GM12878 (cell line): ENCODE measurements at regions not wholly inside any gene's neighbourhood (a gene's known extent, or its start where the extent isn't known, plus 50 kb on each side); places are given as distances from the start of the nearest gene placed in this dataset.

ENCODE experiments used
- ATAC-seq: fragments of 200-7000 bp; cut with Tn5 transposase; 3 replicates; pipeline ENCODE4 v1.9.1; 2020; ENCODE audit warnings: mild to moderate bottlenecking, moderate library complexity
- BruUV-seq: library from RNA; stranded (reverse); fragments of 400-500 nt; replicated peaks from 2 replicates; lab custom pipeline; 2021; lab: Mats Ljungman, UMichigan
- CTCF ChIA-PET: fragments of 300-600 bp; sonication (Branson Sonifier 250); formaldehyde crosslinking; extraction: SDS; loops from one replicate; lab custom pipeline; 2021; ENCODE audit warnings: inconsistent platforms; lab: Yijun Ruan, JAX
- POLR2A ChIA-PET: fragments of 350-600 bp; formaldehyde crosslinking; extraction: SDS; loops from one replicate; lab custom pipeline; 2021; ENCODE audit warnings: inconsistent platforms; lab: Charles Lee
- RAD21 ChIA-PET: fragments of 300-600 bp; sonication (Branson Sonifier 250); formaldehyde crosslinking; loops from one replicate; lab custom pipeline; 2023; ENCODE audit warnings: antibody characterized with exemption; ENCODE audit not compliant: unreplicated experiment; lab: Charles Lee
- SMC1A ChIA-PET: fragments of 300-600 bp; sonication (Branson Sonifier 250); formaldehyde crosslinking; loops from one replicate; lab custom pipeline; 2023; ENCODE audit not compliant: unreplicated experiment, uncharacterized antibody; lab: Charles Lee
- DNase-seq: peaks from one replicate; pipeline ENCODE4 v3.0.0-alpha.2; 2011; ENCODE audit warnings: low read depth, low spot score
- FAIRE-seq: peaks from 3 replicates; lab custom pipeline; 2011; peaks lifted over from hg19 to GRCh38; lab: Jason Lieb, UNC
- H2AFZ ChIP-seq: 2 replicates; pipeline ENCODE4 v1.6.0; 2011; ENCODE audit warnings: low read depth, low read length, control low read depth; ENCODE audit not compliant: control insufficient read depth
- H3K27ac ChIP-seq: 2 replicates; pipeline ENCODE4 v1.5.1; 2011; ENCODE audit warnings: control low read depth; ENCODE audit not compliant: control insufficient read depth, insufficient read depth
- H3K27me3 ChIP-seq, 2 experiments: replicated peaks in 1 of 2; 2 replicates each; pipeline versions ENCODE4 v1.6.0 to v1.6.1; 2011; ENCODE audit warnings: low read length in 1 of 2; ENCODE audit not compliant: control insufficient read depth in 2 of 2, insufficient read depth in 2 of 2
- H3K36me3 ChIP-seq, 2 experiments: 2 replicates each; pipeline ENCODE4 v1.5.1; 2011; ENCODE audit warnings: low read length in 1 of 2; ENCODE audit not compliant: control insufficient read depth in 2 of 2, insufficient read depth in 2 of 2
- H3K4me1 ChIP-seq: 2 replicates; pipeline ENCODE4 v1.6.1; 2011; ENCODE audit warnings: mild to moderate bottlenecking, low read length, moderate library complexity, mixed read lengths; ENCODE audit not compliant: control insufficient read depth, insufficient read depth
- H3K4me2 ChIP-seq: 2 replicates; pipeline ENCODE4 v1.6.0; 2011; ENCODE audit warnings: control low read depth; ENCODE audit not compliant: control insufficient read depth, insufficient read depth
- H3K4me3 ChIP-seq: fragments of 200-600 bp; sonication (generic); 2 replicates; pipeline ENCODE4 v1.5.1; 2016
- H3K79me2 ChIP-seq: 2 replicates; pipeline ENCODE4 v1.6.0; 2011; ENCODE audit warnings: low read length; ENCODE audit not compliant: control insufficient read depth, insufficient read depth
- H3K9ac ChIP-seq: 2 replicates; pipeline ENCODE4 v1.8.0; 2011; ENCODE audit warnings: low read length, control low read depth, mixed read lengths; ENCODE audit not compliant: control insufficient read depth, insufficient read depth
- H3K9me3 ChIP-seq: replicated peaks from 3 replicates; pipeline ENCODE4 v1.5.1; 2011; ENCODE audit warnings: mild to moderate bottlenecking, low read length; ENCODE audit not compliant: control insufficient read depth, insufficient read depth
- H4K20me1 ChIP-seq: 2 replicates; pipeline ENCODE4 v1.6.0; 2011; ENCODE audit not compliant: control insufficient read depth, insufficient read depth
- BACH1 ChIP-seq: fragments of 450-650 bp; IDR thresholded peaks from 2 replicates; pipeline ENCODE4 v1.6.1; 2017; ENCODE audit warnings: mild to moderate bottlenecking, borderline replicate concordance
- CHD1 ChIP-seq: IDR thresholded peaks from 2 replicates; pipeline ENCODE4 v1.6.1; 2012; ENCODE audit warnings: low read depth, low read length, improper control_type of control experiment
- CREM ChIP-seq: IDR thresholded peaks from 2 replicates; pipeline ENCODE4 v1.6.1; 2014; ENCODE audit warnings: antibody characterized with exemption, low read depth
- MTA2 ChIP-seq: fragments of 450-650 bp; IDR thresholded peaks from 2 replicates; pipeline ENCODE4 v1.6.1; 2016; ENCODE audit warnings: low read depth, mild to moderate bottlenecking, moderate library complexity
- NFXL1 ChIP-seq: fragments of 450-650 bp; IDR thresholded peaks from 2 replicates; pipeline ENCODE4 v1.6.1; 2017; ENCODE audit warnings: antibody characterized with exemption, mild to moderate bottlenecking, borderline replicate concordance
- SREBF2 ChIP-seq: IDR thresholded peaks from 2 replicates; pipeline ENCODE4 v1.6.1; 2012; ENCODE audit warnings: mild to moderate bottlenecking, low read length
- TCF3 ChIP-seq: IDR thresholded peaks from 2 replicates; pipeline ENCODE4 v1.6.1; 2012; ENCODE audit warnings: low read depth, mild to moderate bottlenecking, low read length, borderline replicate concordance; ENCODE audit not compliant: insufficient read depth
- YY1 ChIP-seq: IDR thresholded peaks from 2 replicates; pipeline ENCODE4 v1.6.1; 2011; ENCODE audit warnings: low read depth, mild to moderate bottlenecking, low read length
- ZNF384 ChIP-seq: IDR thresholded peaks from 2 replicates; pipeline ENCODE4 v1.6.1; 2012; ENCODE audit warnings: low read depth, mild to moderate bottlenecking, low read length, improper control_type of control experiment, borderline replicate concordance
- WGBS: methylation state at CpG from one replicate; pipeline ENCODE4 v1.1.6; 2016; ENCODE audit warnings: low lambda C conversion rate; ENCODE audit not compliant: insufficient replicate concordance, insufficient coverage; ENCODE audit errors: missing lambda C conversion rate; 5-methylcytosine and 5-hydroxymethylcytosine counted together
- in situ Hi-C: fragments of 300-500 bp; cut with MboI; formaldehyde crosslinking; loops from 9 replicates; pipeline ENCODE4 v1.14.3; 2018; ENCODE audit warnings: mixed read lengths
- intact Hi-C: fragments of 100-400 bp; cut with micrococcal nuclease; formaldehyde crosslinking; loops from one replicate; pipeline ENCODE4 v1.14.2; 2022; ENCODE audit not compliant: unreplicated experiment
- TF ChIP-seq, protein P1 (sequence below): IDR thresholded peaks from 2 replicates; pipeline ENCODE4 v1.6.1; 2012; ENCODE audit warnings: mild to moderate bottlenecking, low read depth, low read length
- TF ChIP-seq, protein P2 (sequence below): fragments of 450-650 bp; IDR thresholded peaks from 2 replicates; pipeline ENCODE4 v1.6.1; 2017; ENCODE audit warnings: mild to moderate bottlenecking, low read depth, inconsistent platforms; ENCODE audit not compliant: poor library complexity, severe bottlenecking
- TF ChIP-seq, protein P3 (sequence below): fragments of 450-650 bp; formaldehyde crosslinking; IDR thresholded peaks from 2 replicates; pipeline ENCODE4 v1.5.0; 2022; ENCODE audit warnings: mild to moderate bottlenecking, missing genetic modification characterization

DNA sequence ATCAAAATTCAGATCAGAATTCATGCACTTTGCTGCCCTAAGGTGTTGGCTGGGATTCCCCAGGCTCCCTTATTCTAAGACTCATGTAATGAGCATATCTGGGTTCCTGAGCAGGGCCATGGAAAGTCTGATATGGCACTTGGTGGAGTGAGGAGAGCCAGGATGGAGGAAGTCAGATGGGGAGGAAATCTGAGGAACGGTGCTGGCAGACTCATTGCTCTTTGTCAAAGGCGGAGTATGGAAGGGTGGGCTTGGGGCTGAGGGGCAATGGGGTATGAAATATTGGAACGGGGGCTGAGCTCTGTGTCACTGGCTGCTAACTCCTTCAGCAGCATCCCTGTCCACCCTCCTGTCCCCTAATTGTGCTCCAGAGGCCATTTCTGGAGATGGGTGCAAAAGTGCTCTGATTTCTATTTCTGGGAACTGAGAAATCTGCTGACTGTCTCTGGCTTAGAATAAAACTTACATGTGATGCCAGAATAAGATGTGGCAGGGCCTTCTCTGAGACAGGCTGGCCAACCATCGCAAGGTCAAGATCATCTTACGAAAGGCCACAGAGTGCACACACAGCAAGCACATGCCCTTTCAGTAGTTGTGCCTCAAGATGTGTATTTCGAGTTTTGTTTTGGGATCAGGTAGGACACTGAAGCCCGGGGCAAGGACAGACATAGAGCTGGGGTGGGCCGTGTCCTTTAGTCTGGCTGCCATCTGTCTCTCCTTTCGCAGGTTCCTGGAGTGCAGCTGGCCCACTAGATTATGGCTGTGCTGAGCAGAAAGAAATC is 480.0 kb upstream of the HS6ST1 start:
- ATAC-seq, result peak; percentile 28; the same call in 2 of the 3 replicates
- H3K4me3 ChIP-seq, result no peak overlapping the region
- in situ Hi-C loops, result no loop called here
- CTCF ChIA-PET, result no interaction called here
- RAD21 ChIA-PET, result no interaction called here
- POLR2A ChIA-PET, result no interaction called here
- DNase-seq, result no peak
- no peaks in the 10 kb centered on the region for H4K20me1 ChIP-seq
- H3K27me3 ChIP-seq, result no peaks in the 10 kb centered on the region; a peak in 1 of 4 replicates
- H3K4me2 ChIP-seq, result no peak overlapping the region; the same call in 1 of the 2 replicates
- peaks cover 11% of the 10 kb centered on the region for H3K4me1 ChIP-seq
- FAIRE-seq, result no peak
- no TSS peak for BruUV-seq
- intact Hi-C loops, result no loop called here
- SMC1A ChIA-PET, result no interaction called here
- H3K9ac ChIP-seq, result no peak overlapping the region
- H3K36me3 ChIP-seq, result no peaks in the 10 kb centered on the region
- peak overlapping the region; percentile 1 for H2AFZ ChIP-seq
- no peaks in the 10 kb centered on the region for H3K79me2 ChIP-seq
- 53% methylated on average over 9 of the region's 9 CpGs for WGBS
- no peak overlapping the region for H3K27ac ChIP-seq
- no peaks in the 10 kb centered on the region for H3K9me3 ChIP-seq
- TF ChIP-seq CREM (no peak), CHD1 (no peak), TCF3 (no peak), BACH1 (no peak), MTA2 (no peak), ZNF384 (no peak), SREBF2 (no peak), NFXL1 (no peak), YY1 (no peak)
- TF ChIP-seq, protein P1, sequence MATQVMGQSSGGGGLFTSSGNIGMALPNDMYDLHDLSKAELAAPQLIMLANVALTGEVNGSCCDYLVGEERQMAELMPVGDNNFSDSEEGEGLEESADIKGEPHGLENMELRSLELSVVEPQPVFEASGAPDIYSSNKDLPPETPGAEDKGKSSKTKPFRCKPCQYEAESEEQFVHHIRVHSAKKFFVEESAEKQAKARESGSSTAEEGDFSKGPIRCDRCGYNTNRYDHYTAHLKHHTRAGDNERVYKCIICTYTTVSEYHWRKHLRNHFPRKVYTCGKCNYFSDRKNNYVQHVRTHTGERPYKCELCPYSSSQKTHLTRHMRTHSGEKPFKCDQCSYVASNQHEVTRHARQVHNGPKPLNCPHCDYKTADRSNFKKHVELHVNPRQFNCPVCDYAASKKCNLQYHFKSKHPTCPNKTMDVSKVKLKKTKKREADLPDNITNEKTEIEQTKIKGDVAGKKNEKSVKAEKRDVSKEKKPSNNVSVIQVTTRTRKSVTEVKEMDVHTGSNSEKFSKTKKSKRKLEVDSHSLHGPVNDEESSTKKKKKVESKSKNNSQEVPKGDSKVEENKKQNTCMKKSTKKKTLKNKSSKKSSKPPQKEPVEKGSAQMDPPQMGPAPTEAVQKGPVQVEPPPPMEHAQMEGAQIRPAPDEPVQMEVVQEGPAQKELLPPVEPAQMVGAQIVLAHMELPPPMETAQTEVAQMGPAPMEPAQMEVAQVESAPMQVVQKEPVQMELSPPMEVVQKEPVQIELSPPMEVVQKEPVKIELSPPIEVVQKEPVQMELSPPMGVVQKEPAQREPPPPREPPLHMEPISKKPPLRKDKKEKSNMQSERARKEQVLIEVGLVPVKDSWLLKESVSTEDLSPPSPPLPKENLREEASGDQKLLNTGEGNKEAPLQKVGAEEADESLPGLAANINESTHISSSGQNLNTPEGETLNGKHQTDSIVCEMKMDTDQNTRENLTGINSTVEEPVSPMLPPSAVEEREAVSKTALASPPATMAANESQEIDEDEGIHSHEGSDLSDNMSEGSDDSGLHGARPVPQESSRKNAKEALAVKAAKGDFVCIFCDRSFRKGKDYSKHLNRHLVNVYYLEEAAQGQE, result no peak
- TF ChIP-seq, protein P2, sequence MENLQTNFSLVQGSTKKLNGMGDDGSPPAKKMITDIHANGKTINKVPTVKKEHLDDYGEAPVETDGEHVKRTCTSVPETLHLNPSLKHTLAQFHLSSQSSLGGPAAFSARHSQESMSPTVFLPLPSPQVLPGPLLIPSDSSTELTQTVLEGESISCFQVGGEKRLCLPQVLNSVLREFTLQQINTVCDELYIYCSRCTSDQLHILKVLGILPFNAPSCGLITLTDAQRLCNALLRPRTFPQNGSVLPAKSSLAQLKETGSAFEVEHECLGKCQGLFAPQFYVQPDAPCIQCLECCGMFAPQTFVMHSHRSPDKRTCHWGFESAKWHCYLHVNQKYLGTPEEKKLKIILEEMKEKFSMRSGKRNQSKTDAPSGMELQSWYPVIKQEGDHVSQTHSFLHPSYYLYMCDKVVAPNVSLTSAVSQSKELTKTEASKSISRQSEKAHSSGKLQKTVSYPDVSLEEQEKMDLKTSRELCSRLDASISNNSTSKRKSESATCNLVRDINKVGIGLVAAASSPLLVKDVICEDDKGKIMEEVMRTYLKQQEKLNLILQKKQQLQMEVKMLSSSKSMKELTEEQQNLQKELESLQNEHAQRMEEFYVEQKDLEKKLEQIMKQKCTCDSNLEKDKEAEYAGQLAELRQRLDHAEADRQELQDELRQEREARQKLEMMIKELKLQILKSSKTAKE, result no peak
- TF ChIP-seq, protein P3, sequence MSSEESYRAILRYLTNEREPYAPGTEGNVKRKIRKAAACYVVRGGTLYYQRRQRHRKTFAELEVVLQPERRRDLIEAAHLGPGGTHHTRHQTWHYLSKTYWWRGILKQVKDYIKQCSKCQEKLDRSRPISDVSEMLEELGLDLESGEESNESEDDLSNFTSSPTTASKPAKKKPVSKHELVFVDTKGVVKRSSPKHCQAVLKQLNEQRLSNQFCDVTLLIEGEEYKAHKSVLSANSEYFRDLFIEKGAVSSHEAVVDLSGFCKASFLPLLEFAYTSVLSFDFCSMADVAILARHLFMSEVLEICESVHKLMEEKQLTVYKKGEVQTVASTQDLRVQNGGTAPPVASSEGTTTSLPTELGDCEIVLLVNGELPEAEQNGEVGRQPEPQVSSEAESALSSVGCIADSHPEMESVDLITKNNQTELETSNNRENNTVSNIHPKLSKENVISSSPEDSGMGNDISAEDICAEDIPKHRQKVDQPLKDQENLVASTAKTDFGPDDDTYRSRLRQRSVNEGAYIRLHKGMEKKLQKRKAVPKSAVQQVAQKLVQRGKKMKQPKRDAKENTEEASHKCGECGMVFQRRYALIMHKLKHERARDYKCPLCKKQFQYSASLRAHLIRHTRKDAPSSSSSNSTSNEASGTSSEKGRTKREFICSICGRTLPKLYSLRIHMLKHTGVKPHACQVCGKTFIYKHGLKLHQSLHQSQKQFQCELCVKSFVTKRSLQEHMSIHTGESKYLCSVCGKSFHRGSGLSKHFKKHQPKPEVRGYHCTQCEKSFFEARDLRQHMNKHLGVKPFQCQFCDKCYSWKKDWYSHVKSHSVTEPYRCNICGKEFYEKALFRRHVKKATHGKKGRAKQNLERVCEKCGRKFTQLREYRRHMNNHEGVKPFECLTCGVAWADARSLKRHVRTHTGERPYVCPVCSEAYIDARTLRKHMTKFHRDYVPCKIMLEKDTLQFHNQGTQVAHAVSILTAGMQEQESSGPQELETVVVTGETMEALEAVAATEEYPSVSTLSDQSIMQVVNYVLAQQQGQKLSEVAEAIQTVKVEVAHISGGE (CRISPR knock-in tag), result no peak
